Esophagus mucosa (tissue), 1 donor: ENCODE measurements at regions not wholly inside any gene's neighbourhood (a gene's known extent, or its start where the extent isn't known, plus 50 kb on each side); places are given as distances from the start of the nearest gene placed in this dataset.
A peak's percentile ranks its signal among the peaks of the same experiment; 100 is the strongest.
"Not testable (repeated sequence)": the region's sequence is repeated elsewhere in the genome, so short reads cannot be mapped to it uniquely, and the experiment has no call there.

Source experiments
- ATAC-seq: fragments of 200-7000 bp; cut with Tn5 transposase; one replicate; pipeline ENCODE4 v1.9.1; 2020
- donor health status: DM: yes; HTN: yes; CAD: no.

DNA sequence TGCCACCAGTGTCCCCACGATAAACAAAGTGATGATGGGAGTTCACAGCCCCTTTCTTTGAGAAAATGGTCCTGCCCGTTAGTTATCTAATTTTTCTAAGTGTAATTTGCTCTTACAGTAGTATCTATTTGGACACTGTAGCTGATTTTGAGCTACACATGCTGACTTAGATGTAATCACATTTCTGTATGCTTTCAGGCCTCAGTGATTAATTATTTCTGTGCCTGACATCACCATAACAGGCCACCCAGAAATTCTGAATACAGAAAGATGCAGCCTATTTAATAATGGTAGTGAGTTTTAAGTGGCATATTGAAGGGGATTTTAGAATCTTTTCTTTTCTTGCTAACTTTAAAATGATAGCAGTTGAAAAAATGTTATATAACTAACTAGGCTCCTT lies 147.6 kb upstream of the ANXA10 start:
- no peak for ATAC-seq

DNA sequence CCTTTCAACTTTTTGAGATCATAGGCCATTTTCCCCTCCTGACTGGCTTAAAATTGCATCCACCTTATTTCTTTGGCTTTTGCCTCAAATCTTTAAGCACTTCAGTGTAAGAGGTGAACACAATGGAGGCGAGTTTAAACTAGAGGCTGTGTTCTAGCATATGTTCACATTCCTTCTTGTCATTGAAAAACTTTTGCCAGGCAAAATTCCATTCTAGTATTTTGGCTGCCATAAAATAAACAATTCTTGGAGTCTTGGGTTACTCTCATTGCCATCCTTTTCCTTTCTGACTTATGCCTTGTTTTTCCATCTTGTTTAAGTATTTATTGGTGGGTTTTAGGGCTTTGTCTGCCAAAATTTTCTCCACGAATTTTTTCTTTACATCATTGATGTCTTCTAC lies 137.3 kb upstream of the ANXA10 start:
- no peak for ATAC-seq

DNA sequence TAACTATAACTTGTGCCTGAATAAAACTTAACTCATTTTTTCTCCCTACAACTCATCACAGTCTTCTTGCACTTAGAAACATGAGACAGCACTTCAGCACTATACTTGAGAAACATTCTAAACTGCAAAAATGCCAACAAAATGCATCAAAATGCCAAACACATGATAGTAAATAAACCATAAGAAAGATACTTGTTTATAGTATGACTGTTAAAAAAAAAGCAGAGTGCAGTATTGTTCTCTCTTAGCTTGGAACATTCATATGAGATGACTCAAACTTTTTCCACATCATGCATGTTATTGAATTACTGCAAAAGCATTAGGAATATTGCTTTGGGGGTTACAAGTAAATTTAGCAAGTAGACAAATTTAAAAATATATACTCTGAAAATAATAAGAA lies 135.7 kb upstream of the ANXA10 start:
- no peak for ATAC-seq

DNA sequence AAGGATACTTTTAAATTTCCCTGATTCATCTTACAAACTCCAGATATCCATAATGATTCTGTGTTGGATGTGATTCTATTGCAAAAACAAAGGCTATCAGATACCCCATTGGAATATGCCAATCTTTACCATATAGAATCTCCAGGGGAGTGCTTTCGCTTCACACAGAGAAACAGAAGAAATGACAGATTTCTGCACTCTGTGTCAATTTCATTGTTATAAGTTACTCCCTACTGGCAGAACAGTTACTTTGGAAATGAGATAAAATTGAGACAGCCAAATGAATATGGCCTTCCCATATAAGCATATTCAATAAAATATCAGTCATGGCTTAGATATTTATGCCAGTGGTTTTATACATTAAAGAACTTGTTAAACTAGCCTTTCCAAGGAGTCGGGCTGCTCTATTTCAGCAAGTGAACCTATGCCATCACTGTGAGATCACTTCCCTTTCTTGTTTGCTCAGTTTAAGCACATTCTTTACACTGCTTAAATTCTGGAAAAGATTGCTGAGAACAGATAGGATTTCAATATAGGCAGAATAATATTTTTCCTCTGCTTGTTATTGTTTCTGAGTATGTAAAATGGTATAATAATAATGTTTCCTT lies 127.5 kb upstream of the ANXA10 start:
- peak; percentile 72 for ATAC-seq

DNA sequence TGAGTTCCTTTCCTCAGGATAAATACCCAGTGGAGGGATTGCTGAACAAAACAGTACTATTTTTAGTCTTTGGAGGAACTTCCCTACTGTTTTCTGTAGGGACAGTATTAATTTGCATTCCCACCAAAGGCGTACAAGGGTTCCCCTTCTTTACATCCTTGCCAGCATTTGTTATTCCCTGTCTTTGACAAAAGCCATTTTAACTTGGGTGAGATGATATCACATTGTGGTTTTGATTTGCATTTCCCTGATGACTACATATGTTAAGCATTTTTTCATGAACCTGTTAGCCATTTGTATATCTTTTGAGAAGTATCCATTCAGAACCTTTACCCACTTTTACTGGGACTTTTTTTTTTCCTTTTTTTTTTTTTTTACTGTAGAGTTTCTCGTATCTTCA lies 126.2 kb upstream of the ANXA10 start:
- ATAC-seq, result no peak

DNA sequence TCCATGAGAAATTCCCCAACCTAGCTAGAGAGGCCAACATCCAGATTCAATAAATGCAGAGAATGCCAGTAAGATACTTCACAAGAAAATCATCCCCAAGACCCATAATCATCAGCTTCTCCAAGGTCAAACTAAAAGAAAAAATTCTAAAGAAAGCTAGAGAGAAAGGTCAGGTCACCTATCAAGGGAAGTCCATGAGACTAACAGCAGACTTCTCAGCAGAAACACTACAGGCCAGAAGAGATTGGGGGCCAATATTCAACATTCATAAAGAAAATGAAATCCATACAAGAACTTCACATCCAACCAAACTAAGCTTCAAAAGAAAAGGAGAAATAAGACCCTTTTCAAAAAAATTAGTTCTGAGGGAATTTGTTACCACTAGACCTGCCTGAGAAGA lies 118.8 kb upstream of the ANXA10 start:
- ATAC-seq, result no peak

DNA sequence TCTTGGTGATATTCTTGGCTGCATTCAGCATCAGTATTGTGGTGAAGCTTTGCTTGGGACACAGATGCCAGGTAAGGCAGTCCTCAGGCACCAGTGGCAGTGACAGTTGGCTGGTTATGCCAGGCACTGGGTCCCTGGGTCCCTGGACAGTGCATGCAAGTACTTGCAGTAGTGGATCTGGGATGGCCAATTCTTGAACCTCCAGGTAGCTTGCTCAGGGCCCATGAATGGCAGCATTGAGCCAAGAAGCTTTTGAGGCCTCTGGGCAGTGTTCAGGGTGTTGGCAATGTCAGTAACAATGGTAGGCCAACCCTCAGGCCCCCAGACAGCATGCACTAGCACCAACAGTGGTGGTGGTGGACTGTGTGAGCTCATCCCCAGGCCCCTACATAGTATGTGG lies 106.8 kb upstream of the ANXA10 start:
- no peak for ATAC-seq

DNA sequence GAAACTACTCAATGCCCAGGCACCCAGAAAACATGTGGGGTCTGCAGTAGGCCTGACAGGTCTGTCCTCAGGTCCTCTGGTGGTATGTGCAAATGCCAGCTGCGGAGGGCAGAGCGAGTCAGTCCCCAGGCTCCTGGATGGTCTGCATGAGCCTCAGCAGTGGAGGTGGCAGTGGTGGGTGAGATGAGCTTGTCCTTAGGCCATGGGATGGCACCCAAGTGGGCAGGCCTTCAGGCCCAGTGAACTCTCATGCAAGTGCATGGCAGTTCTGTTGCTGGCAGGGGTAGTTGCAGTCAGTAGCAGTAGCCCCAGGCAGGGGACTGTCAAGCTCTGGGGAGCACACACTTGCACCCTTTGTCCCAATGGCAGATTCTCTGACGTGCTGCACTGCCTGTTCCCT lies 106.3 kb upstream of the ANXA10 start:
- ATAC-seq, result peak; percentile 23

DNA sequence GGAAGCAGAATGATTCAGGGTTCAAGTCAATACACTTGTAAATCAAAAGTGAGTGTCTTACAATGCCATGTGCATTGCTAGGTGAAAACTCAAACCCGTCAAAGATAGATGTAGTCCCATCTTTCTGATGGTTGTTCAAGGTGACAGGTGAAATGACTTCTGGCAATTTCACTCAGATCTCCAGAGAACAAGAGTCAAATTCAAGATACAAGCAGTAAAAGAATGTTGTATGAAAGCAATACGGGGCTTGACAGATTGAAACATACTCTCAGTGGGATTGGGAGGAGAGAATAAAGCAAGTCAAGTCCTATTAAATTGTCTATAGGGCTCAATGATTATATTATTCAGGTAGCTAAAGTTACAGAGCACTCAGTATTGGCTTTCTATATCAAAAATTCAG lies 105.1 kb upstream of the ANXA10 start:
- no peak for ATAC-seq

DNA sequence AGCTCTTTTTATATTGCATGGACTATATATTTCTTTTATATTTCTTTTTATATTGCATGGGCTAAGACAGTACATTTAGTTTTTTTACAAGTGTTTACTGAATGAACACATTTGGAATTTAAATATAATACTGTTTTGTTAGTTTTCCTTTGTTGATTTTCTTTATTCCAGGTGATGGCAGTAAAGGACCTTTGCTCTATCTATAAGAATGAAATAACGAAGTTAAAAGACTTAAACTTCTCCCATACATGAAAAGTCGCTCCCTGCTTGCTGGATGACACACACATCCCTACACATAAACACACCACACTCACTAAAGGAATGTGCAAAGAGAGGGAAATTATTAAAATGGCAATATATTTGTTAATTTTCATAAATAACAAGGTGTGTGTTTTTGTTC lies 102.5 kb upstream of the ANXA10 start:
- no peak for ATAC-seq

DNA sequence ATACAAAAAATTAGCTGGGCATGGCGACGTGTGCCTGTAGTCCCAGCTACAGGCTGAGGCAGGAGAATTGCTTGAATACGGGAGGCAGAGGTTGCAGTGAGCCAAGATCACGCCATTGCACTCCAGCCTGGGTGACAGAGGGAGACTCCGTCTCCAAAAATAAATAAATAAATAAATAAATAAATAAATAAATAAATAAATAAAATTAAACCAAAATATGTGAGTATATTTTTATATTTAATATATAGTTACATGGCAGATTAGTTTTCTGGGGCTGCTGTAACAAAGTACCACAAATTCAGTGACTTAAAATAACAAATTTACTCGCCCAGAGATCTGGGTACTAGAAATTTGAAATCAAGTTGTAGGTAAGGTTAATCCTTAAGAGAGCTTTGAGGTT lies 84.2 kb upstream of the ANXA10 start:
- not testable (repeated sequence) for ATAC-seq

DNA sequence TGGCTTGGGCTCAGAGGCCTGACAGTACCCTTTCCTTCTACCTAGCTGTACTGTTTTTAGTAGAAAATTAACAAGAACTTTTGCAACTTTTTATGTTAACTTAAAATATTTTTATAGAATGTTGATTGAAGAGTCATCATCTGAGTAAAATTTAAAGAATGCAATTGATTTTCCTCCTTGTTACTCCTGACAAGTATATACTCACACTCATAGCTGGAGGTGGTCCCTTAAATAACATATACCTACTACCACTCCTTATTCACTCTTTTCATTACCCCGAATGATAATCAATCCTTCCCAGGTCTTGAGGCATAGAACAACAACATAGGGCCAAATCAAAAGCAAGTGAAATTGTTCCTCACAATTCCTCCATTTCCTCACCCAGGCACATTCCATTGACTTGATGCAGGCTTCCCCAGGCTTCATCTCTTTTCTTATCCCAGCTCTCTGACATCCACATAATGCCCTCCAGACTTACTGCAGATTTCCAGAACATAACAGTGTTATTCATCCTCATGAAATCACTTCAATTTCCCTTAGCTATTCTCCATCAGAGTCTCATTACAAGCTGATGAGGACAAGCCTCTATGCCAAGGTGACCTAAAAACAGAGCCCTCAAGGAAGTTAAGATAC lies 73.2 kb upstream of the ANXA10 start:
- no peak for ATAC-seq

DNA sequence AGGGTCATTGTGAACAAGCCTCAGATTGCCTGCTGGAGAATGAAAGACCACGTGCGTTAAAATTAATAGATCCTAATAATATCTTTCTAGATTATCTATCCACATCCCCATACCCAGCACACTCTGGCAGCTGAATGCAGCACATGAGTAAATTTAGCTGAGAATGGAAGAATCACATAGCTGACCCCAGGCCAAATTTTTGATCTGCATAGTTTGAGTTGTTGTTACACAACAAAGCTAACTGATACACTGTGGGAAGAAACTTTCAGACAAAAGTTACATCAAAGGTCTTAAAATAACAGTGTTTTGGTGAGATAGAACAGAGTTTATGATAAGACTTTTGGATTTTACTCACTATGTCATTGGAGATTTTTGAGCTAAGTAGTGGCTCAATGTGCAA lies 72.4 kb upstream of the ANXA10 start:
- ATAC-seq, result no peak

DNA sequence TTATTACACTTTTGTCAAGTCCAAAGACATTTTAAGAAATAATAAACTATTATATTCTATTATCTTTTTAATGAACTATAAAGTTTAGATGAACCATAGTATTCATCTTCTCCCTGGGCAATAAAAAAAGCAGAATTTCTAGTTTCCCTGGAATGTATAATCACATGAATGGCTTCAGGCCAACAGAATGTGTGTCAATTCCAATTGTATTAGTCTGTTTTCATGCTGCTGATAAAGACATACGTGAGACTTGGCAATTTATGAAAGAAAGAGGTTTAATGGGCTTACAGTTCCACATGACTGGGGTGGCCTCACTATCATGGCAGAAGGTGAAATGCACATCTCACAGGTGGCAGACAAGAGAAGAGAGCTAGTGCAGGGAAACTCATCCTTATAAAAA lies 70.7 kb upstream of the ANXA10 start:
- ATAC-seq, result no peak

DNA sequence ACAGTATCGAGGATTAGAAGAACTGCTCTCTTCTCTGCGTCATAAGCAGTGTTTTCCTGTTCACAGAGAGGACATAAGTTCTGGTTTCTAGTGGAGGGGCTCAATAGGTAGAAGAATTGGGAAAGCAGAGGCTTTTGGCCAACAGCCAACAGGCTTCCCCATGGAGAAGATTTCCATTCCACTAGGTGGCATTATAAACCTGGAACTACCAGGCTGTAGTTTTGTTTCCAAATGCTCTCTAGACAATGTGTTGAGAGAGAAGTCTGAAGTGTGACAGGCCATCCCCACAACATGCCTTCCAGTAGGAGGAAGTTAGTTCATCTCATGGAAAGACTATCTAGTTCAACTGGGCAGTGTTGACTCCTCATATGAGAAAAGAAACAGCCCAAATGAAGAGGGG lies 63.8 kb upstream of the ANXA10 start:
- ATAC-seq, result no peak

DNA sequence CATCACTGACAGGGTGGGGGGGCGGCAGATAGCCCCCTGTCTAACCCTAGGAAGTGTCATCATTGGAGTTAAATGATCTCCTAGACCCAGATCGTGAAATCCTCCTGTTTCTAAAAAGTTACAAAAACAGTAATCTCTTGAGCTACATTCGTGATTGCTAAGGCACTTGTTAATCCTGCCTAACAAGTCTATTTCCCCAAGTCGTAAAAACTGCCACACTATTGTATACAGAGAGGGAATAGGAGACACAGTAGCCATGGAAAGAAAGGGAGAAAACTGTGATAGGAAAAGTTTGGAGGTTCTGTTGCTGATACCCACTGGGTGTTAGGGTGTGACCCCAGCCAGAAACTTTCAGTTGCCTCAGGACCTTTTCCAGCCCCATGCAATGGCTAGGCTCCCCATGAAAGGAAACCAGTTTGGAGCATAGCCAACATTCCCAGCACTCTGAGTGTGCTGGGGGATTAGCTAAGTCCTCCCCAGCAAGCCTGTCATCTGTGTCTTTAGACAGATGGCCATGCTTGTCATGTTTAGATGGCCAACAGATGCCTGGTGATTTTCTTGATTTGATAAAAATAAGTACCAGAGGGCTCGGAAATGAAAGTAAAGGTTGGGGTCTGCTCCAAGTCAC lies 63.3 kb upstream of the ANXA10 start:
- ATAC-seq, result peak; percentile 67

DNA sequence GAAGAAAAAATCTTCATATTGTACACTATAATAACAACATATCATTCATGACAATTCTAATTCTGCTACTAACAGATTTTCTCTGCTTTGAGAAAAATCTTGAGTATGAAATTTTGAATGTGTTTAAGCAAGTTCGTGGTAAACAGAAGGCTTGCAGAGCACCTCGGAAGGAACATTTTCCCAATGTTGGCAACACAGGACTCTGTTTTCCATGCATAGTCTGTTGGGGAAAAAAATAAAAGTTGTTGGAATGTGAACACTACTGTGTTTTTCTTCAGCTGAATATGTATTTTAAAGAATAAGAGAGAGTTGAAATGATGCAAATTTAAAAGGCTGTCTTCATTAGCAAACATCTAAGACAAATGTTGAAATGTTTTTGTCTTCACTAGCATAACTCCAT lies 54.7 kb upstream of the ANXA10 start:
- ATAC-seq, result no peak

DNA sequence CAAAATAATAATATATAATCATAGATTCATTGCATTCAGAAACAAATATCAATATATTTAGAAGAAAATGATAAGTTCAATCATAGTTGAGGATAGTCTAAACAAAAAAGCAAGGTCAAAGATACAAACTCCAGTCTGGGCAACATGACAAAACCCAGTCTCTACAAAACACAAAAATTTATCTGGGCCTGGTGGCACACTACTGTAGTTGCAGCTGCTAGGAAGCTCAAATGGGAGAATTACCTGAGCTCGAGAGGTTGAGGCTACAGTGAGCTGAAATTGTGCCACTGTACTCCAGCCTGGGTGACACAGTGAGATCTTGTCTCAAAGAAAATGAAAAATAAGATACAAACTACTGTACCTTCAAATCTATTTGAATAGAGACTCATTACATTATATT lies 52.7 kb upstream of the ANXA10 start:
- no peak for ATAC-seq
